Right cardiac atrium (tissue), 5 donors: ENCODE measurements at regions not wholly inside any gene's neighbourhood (a gene's known extent, or its start where the extent isn't known, plus 50 kb on each side); places are given as distances from the start of the nearest gene placed in this dataset.

Experiments
- ATAC-seq, 2 donors: fragments of 200-7000 bp; cut with Tn5 transposase; one replicate each; pipeline versions ENCODE4 v1.8.0 to v1.9.1; 2020; ENCODE audit warnings: moderate library complexity in 2 of 2, mild to moderate bottlenecking in 1 of 2
- DNase-seq, 3 donors: peaks; one replicate each; pipeline ENCODE4 v3.0.0-alpha.2; 2020
- H3K27ac ChIP-seq: one replicate; pipeline ENCODE4 v1.5.1; 2013; ENCODE audit warnings: mild to moderate bottlenecking, low read length, control low read depth, moderate library complexity
- H3K27me3 ChIP-seq: one replicate; pipeline ENCODE4 v1.6.1; 2013; ENCODE audit not compliant: control insufficient read depth, insufficient read depth
- H3K4me1 ChIP-seq: one replicate; pipeline ENCODE4 v1.6.1; 2013; ENCODE audit warnings: low read length; ENCODE audit not compliant: control insufficient read depth, insufficient read depth
- H3K4me3 ChIP-seq: one replicate; pipeline ENCODE4 v1.5.1; 2013; ENCODE audit warnings: low read length, control low read depth
- H3K9me3 ChIP-seq: one replicate; pipeline ENCODE4 v1.6.1; 2013; ENCODE audit warnings: low read length; ENCODE audit not compliant: control insufficient read depth
- WGBS: extraction: QIAGEN DNeasy Blood & Tissue Kit; methylation state at CpG from one replicate; pipeline ENCODE4 v1.1.7; 2013; 5-methylcytosine and 5-hydroxymethylcytosine counted together
- intact Hi-C, 4 donors: fragments of 100-400 bp; cut with DNase I; formaldehyde crosslinking; loops; one replicate each; pipeline versions ENCODE4 v1.11.0 to v1.14.0; 2022 to 2023
- donor health status: healthy with polysubstance abuse.
- donor health status: DM: no; HTN: yes; CAD: no.
- donor health status: DM: no; HTN: no; CAD: no.
- donor health status: DM: no; HTN: yes; CAD: no; lungs with severe emphysema.
- donor health status: DM: yes; HTN: yes; CAD: no.

DNA sequence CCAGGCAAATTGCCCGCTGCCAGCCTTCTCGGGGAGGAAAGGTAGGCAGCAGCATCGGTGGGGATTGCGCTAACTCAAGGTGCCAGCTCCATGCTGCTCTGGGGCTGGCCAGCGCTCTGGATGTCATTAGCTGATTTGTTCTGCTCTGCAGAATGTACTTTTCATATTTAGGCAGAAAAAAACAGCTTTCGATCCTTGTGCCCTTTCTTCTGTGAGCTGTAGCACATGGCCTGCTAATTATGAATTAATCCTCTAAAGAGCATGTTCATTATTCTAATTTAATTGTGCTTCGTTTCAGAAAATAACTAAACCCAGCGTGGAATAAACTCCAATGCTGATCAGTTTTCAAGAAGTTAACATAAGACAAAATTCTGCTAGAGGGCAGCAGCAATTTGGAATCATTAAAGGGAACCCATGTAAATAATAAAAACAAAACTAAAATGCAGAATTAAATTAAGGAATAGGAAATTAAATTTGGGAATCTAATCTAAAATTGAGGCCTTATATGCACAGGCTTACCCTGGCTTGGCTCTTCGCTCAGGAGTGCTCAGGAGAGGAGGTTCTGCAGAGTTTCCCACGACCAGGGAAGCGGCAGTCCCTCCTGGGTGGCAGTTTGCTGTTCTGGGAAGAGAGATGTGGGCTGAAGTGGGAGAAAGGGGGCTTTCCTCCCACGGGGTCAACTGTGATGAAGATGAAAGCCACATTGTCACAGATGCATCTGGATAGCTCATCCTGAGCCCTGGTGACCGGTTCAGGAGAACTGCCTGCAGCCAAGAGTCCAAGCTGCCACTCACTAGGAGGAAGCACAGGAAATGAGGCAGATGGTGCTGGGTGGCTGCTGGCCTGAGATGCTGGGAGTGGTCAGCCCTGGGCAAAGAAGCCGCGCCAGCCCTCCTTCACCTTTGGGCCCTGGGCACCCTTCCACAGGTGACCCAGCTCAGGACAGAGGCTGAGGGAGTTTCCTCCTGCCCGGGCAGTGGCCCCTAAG lies 93.2 kb upstream of the PKDCC start:
- peak; percentile 37 to 55 for ATAC-seq
- Histone ChIP-seq H3K27me3 (no peaks in the 10 kb centered on the region), H3K9me3 (no peaks in the 10 kb centered on the region), H3K4me1 (peaks cover 2% of the 10 kb centered on the region), H3K27ac (no peak overlapping the region), H3K4me3 (no peak overlapping the region)
- intact Hi-C loops: no loop called here
- peak in 1 of 3 donors; percentile 62 for DNase-seq
- 77% methylated on average over 16 of the region's 16 CpGs for WGBS

DNA sequence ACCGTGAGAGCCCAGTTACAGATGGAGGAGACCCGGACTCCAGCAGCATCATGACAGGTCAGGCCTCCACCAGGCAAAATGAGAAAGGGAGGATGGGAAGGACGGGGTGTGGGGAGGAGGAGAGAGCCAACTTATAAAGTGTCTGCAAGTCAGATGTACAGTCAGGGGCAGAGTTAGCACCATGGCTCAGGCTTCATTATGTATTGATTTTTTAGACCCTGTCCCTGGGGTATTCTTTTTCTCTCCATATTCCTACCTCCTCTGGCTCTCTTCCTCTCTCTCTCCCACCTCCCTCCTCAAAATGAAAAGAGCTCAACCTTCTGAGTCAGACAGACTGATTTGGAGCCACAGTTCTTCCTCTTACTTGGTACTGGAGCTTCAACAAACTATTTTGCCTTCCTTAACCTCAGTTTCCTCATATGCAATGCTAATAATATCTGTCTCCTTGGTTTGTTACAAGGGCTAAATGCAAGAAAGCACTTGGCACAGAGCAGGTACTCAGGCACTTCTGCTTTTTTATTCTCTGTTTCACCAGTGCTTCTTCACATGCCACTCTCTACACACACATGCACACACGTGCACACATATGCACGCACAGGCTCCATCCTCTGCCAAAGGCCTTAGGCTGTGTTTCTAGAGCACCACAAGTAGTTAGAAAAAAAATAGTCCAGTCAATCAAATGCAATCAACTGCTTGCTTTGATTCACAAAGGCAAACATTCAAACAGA lies 92.3 kb upstream of the PKDCC start:
- Histone ChIP-seq H3K9me3 (no peaks in the 10 kb centered on the region), H3K4me1 (peaks cover 2% of the 10 kb centered on the region), H3K27ac (no peak overlapping the region), H3K4me3 (no peak overlapping the region), H3K27me3 (no peaks in the 10 kb centered on the region)
- 79% methylated on average over 5 of the region's 5 CpGs for WGBS
- peak in 1 of 2 donors; percentile 12 for ATAC-seq
- no peak for DNase-seq
- intact Hi-C loops: no loop called here

DNA sequence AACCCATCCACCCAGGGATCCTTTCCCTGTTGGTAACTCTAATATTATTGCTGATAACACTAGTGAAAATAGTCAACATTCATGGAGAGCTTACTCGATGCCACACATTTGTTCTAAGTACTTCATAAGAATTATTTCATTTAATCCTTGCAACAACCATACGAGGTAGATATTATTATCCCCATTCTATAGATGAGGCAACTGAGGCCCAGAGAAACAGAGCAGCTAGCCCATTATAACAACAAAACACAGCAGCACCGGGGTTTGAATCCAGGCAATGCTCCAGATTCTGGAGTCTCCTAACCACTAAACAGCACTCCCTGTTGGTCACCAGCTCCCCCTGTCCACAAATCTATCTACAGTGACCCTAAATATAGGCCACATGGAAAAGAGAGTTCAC lies 90.4 kb upstream of the PKDCC start:
- Histone ChIP-seq H3K27ac (no peak overlapping the region), H3K4me1 (peaks cover 2% of the 10 kb centered on the region), H3K27me3 (no peaks in the 10 kb centered on the region), H3K9me3 (no peaks in the 10 kb centered on the region), H3K4me3 (no peak overlapping the region)
- 84% methylated on average over 3 of the region's 3 CpGs for WGBS
- no peak for ATAC-seq
- intact Hi-C loops: no loop called here
- DNase-seq: no peak

DNA sequence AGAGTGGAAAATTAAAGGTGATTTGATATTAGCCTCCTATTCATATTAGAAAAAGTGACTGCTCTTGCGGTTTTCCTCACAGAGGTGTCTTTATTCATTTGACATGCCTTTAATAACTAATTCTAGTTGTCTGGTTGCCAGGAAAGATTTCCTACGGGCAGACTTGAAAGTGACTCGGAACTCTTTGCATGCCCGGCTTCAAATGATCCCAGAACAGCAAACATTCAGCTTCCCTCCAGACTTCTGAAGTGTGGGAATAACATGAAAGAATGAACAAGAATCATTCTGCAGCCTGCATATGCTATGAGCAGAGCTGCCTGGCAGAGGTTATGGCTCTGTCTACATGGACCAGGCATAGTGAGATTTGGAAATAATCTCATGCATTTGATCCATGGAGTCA lies 89.6 kb upstream of the PKDCC start:
- ATAC-seq (no peak), DNase-seq (no peak)
- Histone ChIP-seq H3K27ac (no peak overlapping the region), H3K9me3 (no peaks in the 10 kb centered on the region), H3K4me1 (no peaks in the 10 kb centered on the region), H3K27me3 (no peaks in the 10 kb centered on the region), H3K4me3 (no peak overlapping the region)
- 47% methylated on average over 4 of the region's 4 CpGs for WGBS
- intact Hi-C loops: no loop called here

DNA sequence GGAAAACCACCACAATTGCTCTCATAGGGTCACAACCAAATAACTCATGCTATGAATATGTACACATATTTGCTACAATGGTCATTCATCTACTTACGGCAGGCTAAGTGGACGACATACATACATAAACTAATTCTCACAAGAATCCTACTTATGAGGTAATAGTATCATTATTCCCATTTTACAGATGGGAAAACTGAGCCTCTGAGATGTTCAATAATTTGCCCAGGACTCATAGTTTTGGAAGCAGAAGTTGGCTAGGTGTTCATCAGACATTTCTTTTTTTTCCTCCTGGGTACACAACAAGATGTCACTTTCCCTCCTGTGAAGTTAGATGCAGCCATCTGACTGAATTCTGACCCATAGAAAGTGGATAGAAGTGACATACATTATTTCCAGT lies 89.0 kb upstream of the PKDCC start:
- WGBS: 95% methylated on average over 2 of the region's 2 CpGs
- H3K9me3 ChIP-seq: no peaks in the 10 kb centered on the region
- ATAC-seq (no peak), DNase-seq (no peak)
- intact Hi-C loops: no loop called here
- no peaks in the 10 kb centered on the region for H3K4me1 ChIP-seq
- H3K27me3 ChIP-seq: no peaks in the 10 kb centered on the region
- H3K27ac ChIP-seq: no peak overlapping the region
- no peak overlapping the region for H3K4me3 ChIP-seq

DNA sequence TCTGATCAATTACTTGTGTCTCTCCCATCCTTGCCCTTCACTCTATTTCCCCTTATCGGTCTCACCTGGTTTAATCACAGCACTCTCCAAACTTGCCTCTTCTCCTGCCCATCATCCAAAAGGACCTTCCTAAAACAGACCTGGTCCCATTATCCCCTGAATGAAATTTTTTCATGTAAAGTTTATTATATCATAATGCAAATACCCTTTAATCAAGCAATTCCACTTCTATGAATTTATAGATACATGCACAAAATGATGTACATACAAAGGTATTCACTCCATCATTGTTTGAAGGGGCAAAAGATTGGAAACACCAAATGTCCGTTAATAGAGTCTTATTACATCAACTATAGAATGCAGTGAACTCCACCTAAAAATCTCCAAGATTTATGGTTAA lies 88.1 kb upstream of the PKDCC start:
- H3K4me1 ChIP-seq: peaks cover 4% of the 10 kb centered on the region
- no peak for DNase-seq
- intact Hi-C loops: loop anchor here in 1 of 4 donors (10.0 kb wide), 1 partner anchor 85 kb away; no protein-coding TSS in a partner anchor
- ATAC-seq: no peak
- WGBS: 99% methylated on average over 2 of the region's 2 CpGs
- H3K27ac ChIP-seq: no peak overlapping the region
- no peaks in the 10 kb centered on the region for H3K27me3 ChIP-seq
- no peaks in the 10 kb centered on the region for H3K9me3 ChIP-seq
- H3K4me3 ChIP-seq: no peak overlapping the region

DNA sequence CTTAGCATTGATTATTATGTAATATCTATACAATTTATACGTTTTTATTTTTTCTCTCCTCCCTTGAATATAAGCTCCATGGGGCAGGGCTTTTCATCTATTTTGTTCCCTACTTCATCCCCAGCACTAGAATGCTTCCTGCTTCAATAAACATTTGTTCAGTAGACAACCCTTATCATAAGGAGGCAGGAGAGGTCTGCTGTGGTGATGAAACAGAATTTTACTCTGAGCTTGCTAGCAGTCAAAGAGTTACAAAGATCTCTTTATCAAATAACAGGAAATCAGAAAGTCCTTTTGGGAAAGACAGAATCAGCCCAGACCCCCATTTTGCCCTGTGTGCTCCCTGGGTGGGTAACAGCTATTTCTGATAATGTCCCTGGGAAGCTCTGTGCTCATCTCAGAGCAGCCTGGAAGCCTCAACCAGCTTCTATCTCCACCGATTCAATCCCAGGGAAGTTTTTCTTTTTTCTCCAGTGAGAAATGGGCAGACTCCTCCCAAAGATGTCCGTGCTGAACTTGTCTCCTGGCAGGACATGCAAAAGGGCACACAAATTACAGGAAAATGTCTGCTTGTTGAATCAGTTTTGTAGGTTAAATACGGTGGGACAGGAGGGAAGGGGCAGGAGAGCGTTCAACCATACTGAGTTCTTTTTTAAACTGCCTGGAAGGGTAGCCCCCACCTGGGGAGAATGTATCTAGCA lies 84.7 kb upstream of the PKDCC start:
- Histone ChIP-seq H3K4me3 (no peak overlapping the region), H3K27me3 (no peaks in the 10 kb centered on the region), H3K27ac (peak overlapping the region; percentile 79), H3K9me3 (no peaks in the 10 kb centered on the region), H3K4me1 (peaks cover 21% of the 10 kb centered on the region)
- 47% methylated on average over 5 of the region's 5 CpGs for WGBS
- ATAC-seq: no peak
- intact Hi-C loops: loop anchor here in 1 of 4 donors (10.0 kb wide), 1 partner anchor 88 kb away; no protein-coding TSS in a partner anchor
- DNase-seq: no peak

DNA sequence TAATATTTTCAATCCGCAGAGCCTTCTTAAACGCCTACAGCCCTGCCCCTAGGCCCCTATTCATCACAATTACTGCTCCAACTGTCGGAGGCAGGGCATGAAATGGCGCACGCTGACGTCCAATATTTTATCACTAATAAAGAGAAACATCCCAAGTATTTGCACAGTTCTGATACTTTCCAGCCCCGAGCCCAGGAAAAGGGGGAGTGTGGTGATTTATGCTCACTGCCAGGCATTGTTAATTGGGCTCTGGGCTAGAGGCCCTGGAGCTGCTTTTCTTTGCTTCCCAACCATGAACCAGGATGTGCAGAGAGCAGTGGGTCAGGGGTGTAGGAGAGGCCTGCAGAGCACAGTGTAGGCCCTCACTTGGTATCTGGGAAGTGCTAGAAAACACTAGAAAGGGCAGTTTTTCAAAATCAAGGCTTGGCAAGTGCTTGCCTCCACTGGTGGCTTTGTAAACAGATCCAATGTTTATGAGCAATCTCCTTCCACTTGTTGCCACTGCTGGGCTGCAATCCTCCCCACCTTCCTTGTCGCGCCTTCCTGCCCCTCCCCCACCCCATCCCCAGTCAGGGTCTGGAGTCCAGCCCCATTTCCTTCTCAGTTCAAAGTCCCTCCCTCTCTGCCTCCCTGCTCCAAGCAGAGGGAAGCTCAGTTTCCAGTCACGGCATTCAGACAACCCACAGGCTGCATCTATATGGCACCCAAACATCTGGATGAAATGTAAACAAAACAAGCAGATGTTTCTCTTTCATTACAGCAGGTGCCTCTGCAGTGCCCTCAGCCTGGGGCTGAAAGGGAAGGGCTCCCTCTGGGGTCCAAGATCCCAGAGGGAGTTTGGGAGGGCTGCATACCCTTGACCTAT lies 83.9 kb upstream of the PKDCC start:
- H3K27me3 ChIP-seq: no peaks in the 10 kb centered on the region
- ATAC-seq (peak; percentile 55 to 75), DNase-seq (peak; percentile 83 to 91 (median 90))
- H3K9me3 ChIP-seq: no peaks in the 10 kb centered on the region
- no peak overlapping the region for H3K4me3 ChIP-seq
- peak overlapping the region; percentile 92 for H3K27ac ChIP-seq
- intact Hi-C loops: loop anchor here in 1 of 4 donors (10.0 kb wide), 1 partner anchor 89 kb away; no protein-coding TSS in a partner anchor
- WGBS: 42% methylated on average over 10 of the region's 10 CpGs
- H3K4me1 ChIP-seq: peaks cover 24% of the 10 kb centered on the region

DNA sequence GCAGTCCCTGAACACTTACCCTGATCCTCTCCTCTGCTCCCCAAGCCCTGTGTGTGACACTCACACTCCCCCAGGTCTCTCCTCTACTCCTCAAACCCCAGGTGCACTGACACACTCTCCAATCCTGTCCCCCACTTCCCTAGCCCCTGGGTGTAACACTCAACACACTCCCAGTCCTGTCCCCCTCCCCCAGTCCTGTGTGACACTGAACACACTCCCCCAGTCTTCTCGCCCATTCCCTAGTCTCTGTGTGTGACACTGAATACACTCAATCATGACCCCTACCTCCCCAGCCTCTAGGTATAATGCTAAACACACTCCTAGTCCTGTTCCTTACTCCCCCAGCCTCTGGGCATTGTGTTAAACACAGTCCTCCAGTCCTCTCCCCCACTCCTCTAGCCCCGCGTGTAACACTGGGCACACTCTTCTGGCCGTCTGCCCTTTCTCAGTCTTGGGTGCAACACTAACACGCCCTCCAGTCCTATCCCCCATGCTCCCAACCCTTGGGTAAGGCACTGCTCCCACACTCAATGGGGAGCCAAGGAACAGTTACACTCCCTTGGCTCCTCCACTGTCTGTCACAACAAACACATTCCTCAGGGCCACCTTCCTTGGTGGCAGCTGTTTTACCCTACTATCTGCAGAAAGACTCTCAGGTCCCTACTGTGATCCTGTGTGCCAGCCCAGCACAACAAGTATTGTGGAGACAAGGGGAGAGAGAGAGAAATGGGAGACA lies 82.5 kb upstream of the PKDCC start:
- peaks cover 24% of the 10 kb centered on the region for H3K4me1 ChIP-seq
- ATAC-seq (peak in 1 of 2 donors; percentile 12), DNase-seq (peak; percentile 61 to 72 (median 66))
- WGBS: 73% methylated on average over 5 of the region's 5 CpGs
- H3K9me3 ChIP-seq: no peaks in the 10 kb centered on the region
- intact Hi-C loops: loop anchor here in 1 of 4 donors (5.0 to 10.0 kb wide), 2 partner anchors 82 to 91 kb away; partner anchors contain the start of gene PKDCC
- peak overlapping the region; percentile 65 for H3K27ac ChIP-seq
- H3K27me3 ChIP-seq: no peaks in the 10 kb centered on the region
- no peak overlapping the region for H3K4me3 ChIP-seq
